ENCODE measurements at regions not wholly inside any gene's neighbourhood (a gene's known extent, or its start where the extent isn't known, plus 50 kb on each side); places are given as distances from the start of the nearest gene placed in this dataset.

DNA sequence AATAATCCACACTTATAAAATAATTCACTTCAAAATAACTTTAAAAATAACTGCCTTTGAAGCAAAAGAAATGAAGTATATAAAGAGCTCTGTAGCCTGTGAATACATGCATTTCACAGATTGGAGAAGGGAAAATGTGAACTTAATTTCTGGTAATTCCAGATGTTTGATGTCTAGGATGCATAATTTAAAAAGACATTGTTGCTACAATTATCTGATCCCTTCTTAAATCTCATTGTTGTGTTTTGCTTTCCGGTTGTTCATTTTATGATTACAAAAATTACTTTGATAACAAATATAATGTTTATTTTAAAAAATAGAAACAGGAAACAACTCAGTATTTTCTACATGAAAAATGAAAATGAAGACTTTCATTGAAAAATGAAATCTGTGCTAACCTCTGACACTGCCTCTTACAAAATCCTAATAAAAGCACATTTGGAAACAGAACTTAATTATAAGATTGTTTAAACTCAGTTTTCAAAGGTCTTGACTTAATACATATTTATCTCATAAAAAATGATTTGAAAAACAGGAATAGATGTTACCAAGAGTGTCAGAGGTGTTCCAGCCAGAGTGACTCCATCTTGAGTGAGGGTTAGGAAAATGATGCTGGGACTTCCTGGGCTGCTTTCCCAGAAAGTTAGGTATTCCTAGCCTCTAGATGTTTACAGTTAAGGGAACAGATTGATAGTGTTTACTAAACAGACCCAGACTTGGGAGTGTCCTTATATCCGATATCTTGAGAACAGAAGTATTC, 516.6 kb upstream of the SEMA3D start:
- TF ChIP-seq, protein P1, sequence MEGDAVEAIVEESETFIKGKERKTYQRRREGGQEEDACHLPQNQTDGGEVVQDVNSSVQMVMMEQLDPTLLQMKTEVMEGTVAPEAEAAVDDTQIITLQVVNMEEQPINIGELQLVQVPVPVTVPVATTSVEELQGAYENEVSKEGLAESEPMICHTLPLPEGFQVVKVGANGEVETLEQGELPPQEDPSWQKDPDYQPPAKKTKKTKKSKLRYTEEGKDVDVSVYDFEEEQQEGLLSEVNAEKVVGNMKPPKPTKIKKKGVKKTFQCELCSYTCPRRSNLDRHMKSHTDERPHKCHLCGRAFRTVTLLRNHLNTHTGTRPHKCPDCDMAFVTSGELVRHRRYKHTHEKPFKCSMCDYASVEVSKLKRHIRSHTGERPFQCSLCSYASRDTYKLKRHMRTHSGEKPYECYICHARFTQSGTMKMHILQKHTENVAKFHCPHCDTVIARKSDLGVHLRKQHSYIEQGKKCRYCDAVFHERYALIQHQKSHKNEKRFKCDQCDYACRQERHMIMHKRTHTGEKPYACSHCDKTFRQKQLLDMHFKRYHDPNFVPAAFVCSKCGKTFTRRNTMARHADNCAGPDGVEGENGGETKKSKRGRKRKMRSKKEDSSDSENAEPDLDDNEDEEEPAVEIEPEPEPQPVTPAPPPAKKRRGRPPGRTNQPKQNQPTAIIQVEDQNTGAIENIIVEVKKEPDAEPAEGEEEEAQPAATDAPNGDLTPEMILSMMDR (IDR thresholded peaks at IDR 0.05; ENCODE audit: low read depth, low read length), result no peak
- TF ChIP-seq POLR2A (IDR thresholded peaks at IDR 0.05; ENCODE audit: extremely low read depth, insufficient read length) (no peak), MYC (IDR thresholded peaks at IDR 0.05; ENCODE audit: low read depth, low read length) (no peak)
- TF ChIP-seq, protein P2, sequence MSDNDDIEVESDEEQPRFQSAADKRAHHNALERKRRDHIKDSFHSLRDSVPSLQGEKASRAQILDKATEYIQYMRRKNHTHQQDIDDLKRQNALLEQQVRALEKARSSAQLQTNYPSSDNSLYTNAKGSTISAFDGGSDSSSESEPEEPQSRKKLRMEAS (IDR thresholded peaks at IDR 0.05; ENCODE audit: low read depth, low read length), result no peak

All from NB4 (cell line).